Neutrophil (primary cell): ENCODE measurements at regions not wholly inside any gene's neighbourhood (a gene's known extent, or its start where the extent isn't known, plus 50 kb on each side); places are given as distances from the start of the nearest gene placed in this dataset.

Experiments used
- H3K27ac ChIP-seq: fragments of 200-600 bp; sonication (generic); 2 replicates; pipeline ENCODE4 v1.5.1; 2016; ENCODE audit warnings: mild to moderate bottlenecking, moderate library complexity
- H3K27me3 ChIP-seq: fragments of 200-600 bp; sonication (generic); 2 replicates; pipeline ENCODE4 v1.6.0; 2016; ENCODE audit warnings: mild to moderate bottlenecking
- H3K36me3 ChIP-seq: fragments of 200-600 bp; sonication (generic); 2 replicates; pipeline ENCODE4 v1.5.1; 2017
- H3K4me1 ChIP-seq, 2 experiments: fragments of 200-600 bp in 1 of 2; sonication (generic) in 1 of 2; 1 replicate in 1 of 2; 2 replicates in 1 of 2; pipeline versions ENCODE4 v1.5.1 to v1.6.1; 2013 to 2016; ENCODE audit warnings: low read depth in 1 of 2, low read length in 1 of 2, mild to moderate bottlenecking in 1 of 2, moderate library complexity in 1 of 2; ENCODE audit not compliant: control insufficient read depth in 1 of 2, insufficient read depth in 1 of 2
- H3K4me3 ChIP-seq, 2 experiments: fragments of 200-600 bp in 1 of 2; sonication (generic) in 1 of 2; 1 replicate in 1 of 2; 2 replicates in 1 of 2; pipeline ENCODE4 v1.5.1; 2013 to 2016; ENCODE audit warnings: low read depth in 1 of 2, low read length in 1 of 2, mild to moderate bottlenecking in 1 of 2, moderate library complexity in 1 of 2
- H3K9me3 ChIP-seq: fragments of 200-600 bp; sonication (generic); 2 replicates; pipeline ENCODE4 v1.5.1; 2016
- CTCF ChIP-seq: fragments of 200-600 bp; sonication (generic); IDR thresholded peaks from 2 replicates; pipeline ENCODE4 v1.5.1; 2016; ENCODE audit warnings: antibody characterized with exemption

- Histone ChIP-seq H3K4me3 (no peak overlapping the region), H3K27ac (no peak overlapping the region)
These were observed 88.9 kb upstream of the CXCL14 start for GRCh38 chr5:135667673-135668072.

GRCh38 chr5:135667204-135667603 is 88.4 kb upstream of the CXCL14 start:
- no peaks in the 10 kb centered on the region for H3K36me3 ChIP-seq
- no peak overlapping the region for H3K27ac ChIP-seq
- no peaks in the 10 kb centered on the region for H3K27me3 ChIP-seq
- no peaks in the 10 kb centered on the region for H3K9me3 ChIP-seq
- TF ChIP-seq CTCF, result no peak
- no peaks in the 10 kb centered on the region for H3K4me1 ChIP-seq
- no peak overlapping the region for H3K4me3 ChIP-seq

More at GRCh38 chr5:135667673-135668072, 88.9 kb upstream of the CXCL14 start:
- Histone ChIP-seq H3K27me3 (no peaks in the 10 kb centered on the region), H3K9me3 (no peaks in the 10 kb centered on the region), H3K4me1 (no peaks in the 10 kb centered on the region), H3K36me3 (no peaks in the 10 kb centered on the region)
- TF ChIP-seq CTCF, result no peak

- no peak overlapping the region for H3K27ac ChIP-seq
- no peak for TF ChIP-seq CTCF
- H3K4me1 ChIP-seq, result no peaks in the 10 kb centered on the region
- no peaks in the 10 kb centered on the region for H3K9me3 ChIP-seq
- H3K36me3 ChIP-seq, result no peaks in the 10 kb centered on the region
- H3K27me3 ChIP-seq, result peaks cover 6% of the 10 kb centered on the region
- H3K4me3 ChIP-seq, result no peak overlapping the region
These were observed 83.9 kb upstream of the CXCL14 start for GRCh38 chr5:135662683-135663082.

GRCh38 chr5:135662061-135662481 is 83.3 kb upstream of the CXCL14 start:
- no peak overlapping the region for H3K27ac ChIP-seq
- no peak for TF ChIP-seq CTCF
- no peaks in the 10 kb centered on the region for H3K9me3 ChIP-seq
- peaks cover 6% of the 10 kb centered on the region for H3K27me3 ChIP-seq
- no peaks in the 10 kb centered on the region for H3K36me3 ChIP-seq
- no peaks in the 10 kb centered on the region for H3K4me1 ChIP-seq
- H3K4me3 ChIP-seq, result no peak overlapping the region

GRCh38 chr5:135660826-135661575 is 82.2 kb upstream of the CXCL14 start:
- Histone ChIP-seq H3K9me3 (no peaks in the 10 kb centered on the region), H3K27me3 (peaks cover 6% of the 10 kb centered on the region), H3K36me3 (no peaks in the 10 kb centered on the region), H3K4me3 (no peak overlapping the region), H3K27ac (no peak overlapping the region), H3K4me1 (no peaks in the 10 kb centered on the region)
- TF ChIP-seq CTCF, result no peak
